Esophagus (tissue), 2 donors: ENCODE measurements at regions not wholly inside any gene's neighbourhood (a gene's known extent, or its start where the extent isn't known, plus 50 kb on each side); places are given as distances from the start of the nearest gene placed in this dataset.

Experiments
- H3K27ac ChIP-seq, 2 donors: one replicate each; pipeline ENCODE4 v1.5.1; 2013; ENCODE audit warnings: low read depth in 2 of 2, mild to moderate bottlenecking in 2 of 2, inconsistent platforms in 1 of 2, low read length in 1 of 2, moderate library complexity in 1 of 2
- H3K27me3 ChIP-seq, 2 donors: one replicate each; pipeline ENCODE4 v1.6.1; 2013; ENCODE audit warnings: low read length in 2 of 2, control low read depth in 1 of 2, mild to moderate bottlenecking in 1 of 2; ENCODE audit not compliant: insufficient read depth in 2 of 2, control insufficient read depth in 1 of 2
- H3K36me3 ChIP-seq, 2 donors: one replicate each; pipeline ENCODE4 v1.6.1; 2013; ENCODE audit warnings: low read length in 1 of 2; ENCODE audit not compliant: control insufficient read depth in 2 of 2, insufficient read depth in 2 of 2
- H3K4me1 ChIP-seq, 2 donors: one replicate each; pipeline ENCODE4 v1.6.1; 2013; ENCODE audit warnings: low read length in 1 of 2; ENCODE audit not compliant: control insufficient read depth in 2 of 2, insufficient read depth in 2 of 2
- H3K4me3 ChIP-seq, 2 donors: one replicate each; pipeline ENCODE4 v1.5.1; 2013; ENCODE audit warnings: low read length in 2 of 2, mild to moderate bottlenecking in 2 of 2, low read depth in 1 of 2, moderate library complexity in 1 of 2
- H3K9me3 ChIP-seq, 2 donors: one replicate each; pipeline ENCODE4 v1.6.1; 2013; ENCODE audit warnings: mild to moderate bottlenecking in 2 of 2, low read depth in 1 of 2, low read length in 1 of 2, moderate library complexity in 1 of 2; ENCODE audit not compliant: control insufficient read depth in 2 of 2, insufficient read depth in 1 of 2
- WGBS, 2 donors: extraction: QIAGEN DNeasy Blood & Tissue Kit; methylation state at CpG; one replicate each; pipeline ENCODE4 v1.1.7; 2013; 5-methylcytosine and 5-hydroxymethylcytosine counted together
- donor health status: healthy with polysubstance abuse.
- donor health status: Bipolar disorder and iron deficiency.

GRCh38 chr1:42096554-42096953, 56.7 kb upstream of the GUCA2B start:
- no peaks in the 10 kb centered on the region for H3K4me1 ChIP-seq
- no peak overlapping the region for H3K27ac ChIP-seq
- H3K4me3 ChIP-seq: no peak overlapping the region
- peaks cover 0 to 5% of the 10 kb centered on the region in 2 donors for H3K9me3 ChIP-seq
- no peaks in the 10 kb centered on the region for H3K27me3 ChIP-seq
- 65 to 84% methylated on average over 1 of the region's 1 CpG for WGBS, 2 donors
- H3K36me3 ChIP-seq: no peaks in the 10 kb centered on the region

- no peaks in the 10 kb centered on the region for H3K36me3 ChIP-seq
- peaks cover 0 to 5% of the 10 kb centered on the region in 2 donors for H3K9me3 ChIP-seq
- H3K4me1 ChIP-seq: no peaks in the 10 kb centered on the region
- H3K27ac ChIP-seq: no peak overlapping the region
- no peaks in the 10 kb centered on the region for H3K27me3 ChIP-seq
- WGBS, 2 donors: 74 to 78% methylated on average over 2 of the region's 2 CpGs
- H3K4me3 ChIP-seq: no peak overlapping the region
Observed at GRCh38 chr1:42089246-42089645, 64.0 kb upstream of the GUCA2B start.

GRCh38 chr1:42086146-42086545, 67.1 kb upstream of the GUCA2B start:
- H3K4me3 ChIP-seq: no peak overlapping the region
- H3K9me3 ChIP-seq: no peaks in the 10 kb centered on the region
- no peaks in the 10 kb centered on the region for H3K27me3 ChIP-seq
- H3K36me3 ChIP-seq: no peaks in the 10 kb centered on the region
- H3K27ac ChIP-seq: no peak overlapping the region
- H3K4me1 ChIP-seq: peaks cover 0 to 4% of the 10 kb centered on the region in 2 donors

GRCh38 chr1:42085596-42085995, 67.6 kb upstream of the GUCA2B start:
- Histone ChIP-seq H3K9me3 (no peaks in the 10 kb centered on the region), H3K4me3 (no peak overlapping the region), H3K27me3 (no peaks in the 10 kb centered on the region), H3K4me1 (peaks cover 0 to 4% of the 10 kb centered on the region in 2 donors), H3K36me3 (no peaks in the 10 kb centered on the region), H3K27ac (no peak overlapping the region)
- WGBS, 2 donors: 40 to 50% methylated on average over 1 of the region's 1 CpG

GRCh38 chr1:42081475-42081874, 71.7 kb upstream of the GUCA2B start:
- H3K27ac ChIP-seq: no peak overlapping the region
- H3K27me3 ChIP-seq: no peaks in the 10 kb centered on the region
- 40 to 47% methylated on average over 2 of the region's 2 CpGs for WGBS, 2 donors
- H3K9me3 ChIP-seq: no peaks in the 10 kb centered on the region
- H3K36me3 ChIP-seq: no peaks in the 10 kb centered on the region
- H3K4me1 ChIP-seq: peaks cover 0 to 4% of the 10 kb centered on the region in 2 donors
- H3K4me3 ChIP-seq: no peak overlapping the region

- WGBS, 2 donors: 87 to 92% methylated on average over 2 of the region's 2 CpGs
- no peak overlapping the region for H3K27ac ChIP-seq
- no peaks in the 10 kb centered on the region for H3K4me1 ChIP-seq
- no peaks in the 10 kb centered on the region for H3K36me3 ChIP-seq
- no peak overlapping the region for H3K4me3 ChIP-seq
- H3K9me3 ChIP-seq: no peaks in the 10 kb centered on the region
- no peaks in the 10 kb centered on the region for H3K27me3 ChIP-seq
Observed at GRCh38 chr1:42075179-42075578, 78.0 kb upstream of the GUCA2B start.

GRCh38 chr1:42070996-42071395, 82.2 kb upstream of the GUCA2B start:
- no peak overlapping the region for H3K27ac ChIP-seq
- H3K36me3 ChIP-seq: no peaks in the 10 kb centered on the region

GRCh38 chr1:42057800-42058199, 95.4 kb upstream of the GUCA2B start:
- Histone ChIP-seq H3K9me3 (no peaks in the 10 kb centered on the region), H3K27me3 (peaks cover 0 to 2% of the 10 kb centered on the region in 2 donors), H3K4me3 (no peak overlapping the region), H3K27ac (no peak overlapping the region), H3K4me1 (no peaks in the 10 kb centered on the region), H3K36me3 (no peaks in the 10 kb centered on the region)
- WGBS, 2 donors: 94 to 98% methylated on average over 3 of the region's 3 CpGs

More at GRCh38 chr1:42070996-42071395, 82.2 kb upstream of the GUCA2B start:
- Histone ChIP-seq H3K4me3 (no peak overlapping the region), H3K27me3 (no peaks in the 10 kb centered on the region), H3K4me1 (no peaks in the 10 kb centered on the region), H3K9me3 (no peaks in the 10 kb centered on the region)
- 95 to 97% methylated on average over 2 of the region's 2 CpGs for WGBS, 2 donors

- Histone ChIP-seq H3K27ac (no peak overlapping the region), H3K4me3 (no peak overlapping the region), H3K27me3 (peaks cover 0 to 2% of the 10 kb centered on the region in 2 donors), H3K9me3 (no peaks in the 10 kb centered on the region), H3K4me1 (no peaks in the 10 kb centered on the region), H3K36me3 (no peaks in the 10 kb centered on the region)
Observed at GRCh38 chr1:42056460-42056859, 96.8 kb upstream of the GUCA2B start.

GRCh38 chr1:42055061-42055460, 98.1 kb upstream of the GUCA2B start:
- no peak overlapping the region for H3K4me3 ChIP-seq
- H3K27me3 ChIP-seq: peaks cover 0 to 2% of the 10 kb centered on the region in 2 donors
- H3K9me3 ChIP-seq: no peaks in the 10 kb centered on the region
- no peak overlapping the region for H3K27ac ChIP-seq
- WGBS, 2 donors: 28 to 41% methylated on average over 1 of the region's 1 CpG
- H3K36me3 ChIP-seq: no peaks in the 10 kb centered on the region
- no peaks in the 10 kb centered on the region for H3K4me1 ChIP-seq
